Stomach (tissue), 8 donors: ENCODE measurements at regions not wholly inside any gene's neighbourhood (a gene's known extent, or its start where the extent isn't known, plus 50 kb on each side); places are given as distances from the start of the nearest gene placed in this dataset.

Experiments used
- DNase-seq, 2 donors: peaks; one replicate each; pipeline versions ENCODE4 v3.0.0 to v3.0.0-alpha.2; 2013 to 2019
- H3K27ac ChIP-seq, 5 donors: fragments of 200-600 bp in 4 of 5; sonication (generic) in 4 of 5; one replicate each; pipeline ENCODE4 v1.5.1; 2013 to 2019; ENCODE audit warnings: mild to moderate bottlenecking in 1 of 5, moderate library complexity in 1 of 5
- H3K27me3 ChIP-seq, 3 donors: fragments of 200-600 bp; sonication (generic); one replicate each; pipeline ENCODE4 v1.5.1; 2017 to 2019; ENCODE audit warnings: mixed run types in 1 of 3
- H3K36me3 ChIP-seq, 4 donors: fragments of 200-600 bp; sonication (generic); 1 replicate in 3 of 4; 2 replicates in 1 of 4; pipeline ENCODE4 v1.5.1; 2016 to 2019
- H3K4me1 ChIP-seq, 4 donors: fragments of 200-600 bp; sonication (generic); one replicate each; pipeline ENCODE4 v1.5.1; 2016 to 2019
- H3K4me3 ChIP-seq, 4 donors: fragments of 200-600 bp; sonication (generic) in 3 of 4; one replicate each; pipeline ENCODE4 v1.5.1; 2016 to 2019; ENCODE audit warnings: mild to moderate bottlenecking in 1 of 4
- H3K9me3 ChIP-seq, 4 donors: fragments of 200-600 bp; sonication (generic); one replicate each; pipeline ENCODE4 v1.5.1; 2016 to 2019
- CTCF ChIP-seq, 7 experiments: fragments of 450-650 bp in 4 of 7; fragments of 200-600 bp in 3 of 7; sonication (generic) in 3 of 7; IDR thresholded peaks; one replicate each; pipeline ENCODE4 v1.5.1; 2016 to 2019; ENCODE audit warnings: antibody characterized with exemption in 7 of 7, control low read depth in 2 of 7, mild to moderate bottlenecking in 1 of 7
- EP300 ChIP-seq: sonication (generic); formaldehyde crosslinking; IDR thresholded peaks from one replicate; pipeline ENCODE4 v1.6.1; 2017; ENCODE audit warnings: antibody characterized with exemption
- POLR2A ChIP-seq, 4 donors: fragments of 450-650 bp; IDR thresholded peaks; one replicate each; pipeline ENCODE4 v1.6.1; 2016; ENCODE audit warnings: antibody characterized with exemption in 4 of 4, control low read depth in 2 of 4, mild to moderate bottlenecking in 1 of 4, moderate library complexity in 1 of 4
- POLR2AphosphoS5 ChIP-seq, 3 donors: sonication (generic); formaldehyde crosslinking; IDR thresholded peaks; one replicate each; pipeline ENCODE4 v1.6.1; 2016; ENCODE audit warnings: antibody characterized with exemption in 3 of 3
- WGBS, 5 donors: extraction: QIAGEN DNeasy Blood & Tissue Kit in 3 of 5; methylation state at CpG; one replicate each; pipeline versions ENCODE4 v1.1.5 to v1.1.7; 2013 to 2018; 5-methylcytosine and 5-hydroxymethylcytosine counted together
- intact Hi-C: fragments of 100-400 bp; cut with DNase I; formaldehyde crosslinking; loops from one replicate; pipeline ENCODE4 v1.15.1; 2023; ENCODE audit warnings: low total_unique reads
- donor health status: healthy with polysubstance abuse.
- donor health status: Bipolar disorder and iron deficiency.
- donor health status: healthy.

- DNase-seq: peak in 1 of 2 donors; percentile 38
- no peaks in the 10 kb centered on the region for H3K27me3 ChIP-seq
- no peaks in the 10 kb centered on the region for H3K36me3 ChIP-seq
- 12 to 29% (median 16%) methylated on average over 1 of the region's 1 CpG for WGBS, 5 donors
- no peak overlapping the region for H3K4me3 ChIP-seq
- no peaks in the 10 kb centered on the region for H3K9me3 ChIP-seq
- H3K4me1 ChIP-seq: peaks cover 0 to 5% (median 0%) of the 10 kb centered on the region in 4 donors
- no peak for TF ChIP-seq EP300
- no peak for TF ChIP-seq POLR2AphosphoS5 (IDR thresholded peaks at IDR 0.05)
- no peak for TF ChIP-seq POLR2A (IDR thresholded peaks at IDR 0.05)
- no peak for TF ChIP-seq CTCF (IDR thresholded peaks at IDR 0.05)
- intact Hi-C loops: no loop called here
- no peak overlapping the region for H3K27ac ChIP-seq
These were observed 167.2 kb upstream of the RBBP8 start for GRCh38 chr18:22765896-22766295.

- H3K9me3 ChIP-seq: no peaks in the 10 kb centered on the region
- no peak overlapping the region for H3K27ac ChIP-seq
- no peaks in the 10 kb centered on the region for H3K27me3 ChIP-seq
- no peak for TF ChIP-seq CTCF (IDR thresholded peaks at IDR 0.05)
- TF ChIP-seq POLR2AphosphoS5 (IDR thresholded peaks at IDR 0.05): no peak
- no peak for TF ChIP-seq POLR2A (IDR thresholded peaks at IDR 0.05)
- TF ChIP-seq EP300: no peak
- peaks cover 0 to 5% (median 0%) of the 10 kb centered on the region in 4 donors for H3K4me1 ChIP-seq
- intact Hi-C loops: no loop called here
- H3K4me3 ChIP-seq: no peak overlapping the region
- DNase-seq: no peak
- H3K36me3 ChIP-seq: no peaks in the 10 kb centered on the region
These were observed 165.5 kb upstream of the RBBP8 start for GRCh38 chr18:22767653-22768052.

GRCh38 chr18:22773944-22774343 is 159.2 kb upstream of the RBBP8 start:
- intact Hi-C loops: no loop called here
- DNase-seq: no peak
- Histone ChIP-seq H3K4me3 (no peak overlapping the region), H3K4me1 (no peaks in the 10 kb centered on the region), H3K27ac (no peak overlapping the region), H3K27me3 (no peaks in the 10 kb centered on the region), H3K36me3 (no peaks in the 10 kb centered on the region), H3K9me3 (no peaks in the 10 kb centered on the region)
- WGBS, 5 donors: 85 to 94% (median 94%) methylated on average over 3 of the region's 3 CpGs
- no peak for TF ChIP-seq POLR2A (IDR thresholded peaks at IDR 0.05)
- no peak for TF ChIP-seq EP300
- TF ChIP-seq POLR2AphosphoS5 (IDR thresholded peaks at IDR 0.05): no peak
- no peak for TF ChIP-seq CTCF (IDR thresholded peaks at IDR 0.05)

- no peak for TF ChIP-seq POLR2AphosphoS5 (IDR thresholded peaks at IDR 0.05)
- Histone ChIP-seq H3K27me3 (peaks cover 0 to 4% (median 0%) of the 10 kb centered on the region in 3 donors), H3K9me3 (no peaks in the 10 kb centered on the region), H3K4me1 (no peaks in the 10 kb centered on the region), H3K4me3 (no peak overlapping the region), H3K27ac (no peak overlapping the region), H3K36me3 (no peaks in the 10 kb centered on the region)
- WGBS, 5 donors: 37 to 78% (median 52%) methylated on average over 1 of the region's 1 CpG
- DNase-seq: no peak
- intact Hi-C loops: no loop called here
These were observed 154.1 kb upstream of the RBBP8 start for GRCh38 chr18:22778996-22779395.

GRCh38 chr18:22783245-22783644 is 149.9 kb upstream of the RBBP8 start:
- no peak overlapping the region for H3K27ac ChIP-seq
- 84 to 97% (median 88%) methylated on average over 3 of the region's 3 CpGs for WGBS, 5 donors
- H3K4me1 ChIP-seq: no peaks in the 10 kb centered on the region
- no peaks in the 10 kb centered on the region for H3K9me3 ChIP-seq
- no peak overlapping the region for H3K4me3 ChIP-seq
- H3K27me3 ChIP-seq: peaks cover 0 to 4% (median 0%) of the 10 kb centered on the region in 3 donors
- TF ChIP-seq POLR2AphosphoS5 (IDR thresholded peaks at IDR 0.05) (no peak), POLR2A (IDR thresholded peaks at IDR 0.05) (no peak), EP300 (no peak), CTCF (IDR thresholded peaks at IDR 0.05) (no peak)
- intact Hi-C loops: no loop called here
- H3K36me3 ChIP-seq: no peaks in the 10 kb centered on the region
- DNase-seq: no peak
